GM04503 (cell line): ENCODE measurements at regions not wholly inside any gene's neighbourhood (a gene's known extent, or its start where the extent isn't known, plus 50 kb on each side); places are given as distances from the start of the nearest gene placed in this dataset.

Experiments
- DNase-seq: peaks from one replicate; pipeline ENCODE4 v3.0.0-alpha.2; 2012; ENCODE audit warnings: low read depth

DNA sequence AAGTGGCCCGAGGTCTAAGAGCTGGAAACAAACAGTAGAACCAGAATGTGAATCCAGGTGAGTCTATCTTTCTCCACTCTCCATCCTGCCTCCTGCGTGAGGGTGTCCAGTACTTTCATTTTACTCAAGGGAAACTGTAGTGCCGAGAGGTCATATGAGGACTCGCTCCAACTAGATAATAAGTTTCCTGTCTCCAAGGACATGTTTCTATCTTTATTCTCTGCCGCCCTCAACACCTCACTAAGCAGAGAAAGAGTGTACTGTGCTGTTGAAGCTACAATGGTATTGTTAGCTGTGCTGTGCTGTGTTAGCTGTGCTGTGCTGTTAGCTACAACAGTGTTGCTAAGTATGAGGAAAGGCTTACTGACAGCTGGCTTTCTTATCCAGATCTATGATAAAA is 137.9 kb upstream of the COL8A1 start:
- no peak for DNase-seq

DNA sequence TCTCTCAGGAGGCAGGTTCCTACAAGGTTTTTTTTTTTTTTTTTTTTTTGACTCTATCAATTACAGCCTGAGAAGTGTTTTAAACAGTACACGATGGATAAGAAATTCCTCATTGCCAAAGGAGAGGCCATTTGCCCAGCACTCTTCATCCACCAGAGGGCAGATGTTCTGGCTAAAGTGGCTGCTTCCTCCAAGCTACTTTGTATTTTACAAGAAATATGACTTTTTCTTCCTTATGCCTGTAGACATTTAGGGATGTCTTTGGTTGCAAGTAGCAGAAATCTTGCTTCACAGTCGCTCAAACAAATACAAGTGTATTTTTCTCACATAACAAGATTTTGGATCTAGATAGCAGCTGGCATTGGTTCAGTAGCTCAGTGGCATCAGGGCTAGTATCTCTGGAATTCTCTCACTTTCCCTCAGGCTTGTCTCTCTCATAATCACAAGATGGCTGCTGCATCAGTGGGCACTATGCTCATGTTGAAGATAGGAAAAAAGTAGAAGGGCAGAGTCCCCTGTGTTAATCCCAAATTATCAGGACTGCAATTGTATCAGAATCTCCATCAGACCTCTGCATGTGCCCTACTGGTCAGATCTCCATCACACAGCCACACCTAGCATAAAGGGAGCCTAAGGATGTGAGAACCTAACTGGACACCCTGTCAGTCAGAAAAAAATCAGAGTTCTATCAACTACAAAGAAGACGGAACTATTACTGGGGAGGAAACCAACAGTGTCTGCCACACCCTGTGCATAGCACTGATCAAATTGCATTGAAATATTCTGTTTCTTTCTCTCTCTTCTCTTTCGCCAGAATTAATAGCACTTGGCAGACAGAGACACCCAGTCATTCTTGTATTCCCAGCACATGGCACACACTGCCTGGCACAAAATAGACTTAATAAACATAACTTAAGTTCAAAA is 138.9 kb upstream of the COL8A1 start:
- DNase-seq: no peak

GRCh38 chr3:99498550-99499234 is 139.7 kb upstream of the COL8A1 start:
- DNase-seq: no peak

GRCh38 chr3:99487894-99488293 is 150.5 kb upstream of the COL8A1 start:
- no peak for DNase-seq

- no peak for DNase-seq
Measured at GRCh38 chr3:99485286-99485685, 153.1 kb upstream of the COL8A1 start.

- DNase-seq: no peak
Measured at GRCh38 chr3:99484871-99485270, 153.5 kb upstream of the COL8A1 start.

DNA sequence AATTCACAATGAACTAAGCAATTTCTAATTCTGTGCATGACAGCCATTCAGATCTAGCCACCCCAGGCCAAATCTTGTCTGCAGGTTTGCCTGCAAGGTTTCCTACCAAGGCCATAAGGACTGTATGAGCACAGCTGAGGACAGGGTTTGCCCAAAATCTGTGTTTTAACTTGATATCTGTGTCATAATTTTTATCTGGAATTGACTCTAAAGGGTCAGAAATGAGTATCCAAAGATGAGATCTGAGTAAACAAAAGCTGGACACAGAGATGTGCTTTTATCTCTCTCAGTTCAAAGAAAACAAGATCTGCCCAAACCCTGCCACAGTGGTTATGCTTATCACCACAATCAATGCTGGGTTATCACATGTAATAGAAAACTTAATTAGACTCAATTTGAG is 154.6 kb upstream of the COL8A1 start:
- DNase-seq: no peak

GRCh38 chr3:99482191-99482590 is 156.2 kb upstream of the COL8A1 start:
- no peak for DNase-seq

DNA sequence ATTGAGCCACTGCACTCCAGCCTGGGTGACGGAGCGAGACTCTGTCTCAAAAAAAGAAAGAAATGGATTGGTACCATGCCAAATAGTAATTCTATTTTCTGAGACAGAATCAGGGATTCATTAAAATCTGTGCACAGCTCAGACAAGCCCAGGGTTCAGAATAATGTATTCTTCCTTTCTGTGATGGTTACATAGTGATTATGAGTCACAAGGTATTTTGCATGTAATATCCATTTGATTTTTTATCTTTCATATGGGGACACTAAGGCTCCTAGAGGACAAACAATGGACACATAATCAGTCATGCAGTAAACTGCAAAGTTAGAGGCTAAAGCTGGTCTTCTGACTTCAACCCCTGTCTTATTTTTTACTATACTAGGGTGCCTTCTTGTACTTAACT is 156.8 kb upstream of the COL8A1 start:
- no peak for DNase-seq

- no peak for DNase-seq
Measured at GRCh38 chr3:99479768-99480167, 158.6 kb upstream of the COL8A1 start.

- no peak for DNase-seq
Measured at GRCh38 chr3:99477650-99478049, 160.7 kb upstream of the COL8A1 start.

DNA sequence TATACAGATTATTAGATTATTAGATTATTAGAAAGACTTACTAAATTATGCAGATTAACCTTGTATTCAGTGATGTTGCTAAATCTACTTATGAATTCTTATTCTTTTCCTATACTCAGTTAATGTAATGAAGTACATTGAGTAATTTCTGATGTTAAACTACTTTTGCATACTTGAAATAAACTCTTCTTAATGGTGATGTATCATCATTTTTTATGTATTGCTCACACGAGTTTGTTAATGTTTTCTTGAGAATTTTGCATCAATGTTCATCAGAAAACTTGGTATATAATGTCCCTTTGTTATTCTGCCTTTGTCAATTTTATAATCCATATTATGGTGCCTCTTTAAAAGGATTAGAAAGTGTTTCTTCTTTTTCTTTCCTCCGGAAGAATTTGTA is 163.2 kb upstream of the COL8A1 start:
- DNase-seq: no peak

- no peak for DNase-seq
Measured at GRCh38 chr3:99474776-99475175, 163.6 kb upstream of the COL8A1 start.

- DNase-seq: peak; percentile 90
Measured at GRCh38 chr3:99473321-99473751, 165.1 kb upstream of the COL8A1 start.

GRCh38 chr3:99472385-99472784 is 166.0 kb upstream of the COL8A1 start:
- DNase-seq: no peak

DNA sequence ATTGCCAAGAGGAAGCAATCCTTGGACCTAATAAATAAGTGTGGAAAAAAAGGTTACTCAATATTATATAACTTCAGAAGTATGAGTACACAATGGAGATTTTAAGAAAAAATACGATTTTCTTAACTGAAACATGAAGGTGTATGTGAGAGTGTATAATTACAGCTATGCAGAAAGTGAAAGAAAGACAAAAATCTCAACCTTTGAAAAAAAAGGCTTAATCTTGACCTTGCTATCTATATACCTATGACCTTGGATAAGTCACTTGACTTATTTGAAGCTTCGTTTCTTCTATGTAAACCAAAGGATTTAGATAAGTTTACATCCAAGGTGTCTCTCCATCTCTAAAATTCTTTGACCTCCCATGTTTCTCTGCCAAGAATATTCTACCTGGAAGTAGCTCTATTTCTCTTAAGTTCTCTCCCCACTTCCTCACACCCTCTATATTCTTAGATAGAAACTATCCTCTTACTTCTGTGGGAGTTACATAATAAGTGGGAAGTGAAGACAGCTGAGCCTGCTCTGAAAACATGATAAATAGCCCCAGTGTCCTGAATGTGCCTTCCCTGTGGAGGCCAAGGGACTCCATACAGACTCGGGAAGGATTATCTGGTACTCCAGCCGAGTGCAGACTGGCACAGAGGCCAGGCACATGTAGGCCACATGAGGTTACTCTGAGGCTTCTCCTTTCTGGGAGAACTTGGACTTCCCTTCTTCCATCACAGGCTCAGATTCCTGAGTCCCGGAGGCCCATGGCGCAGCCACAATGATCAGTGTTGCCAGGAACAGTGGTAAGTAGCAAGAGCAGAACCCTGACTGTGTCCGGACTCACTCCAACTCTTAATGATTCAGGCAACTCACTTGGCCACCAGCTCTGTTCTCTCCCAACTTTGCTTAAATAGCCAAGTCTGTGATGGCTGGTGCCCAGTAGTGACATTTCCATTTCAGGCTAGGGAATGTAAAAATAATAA is 166.8 kb upstream of the COL8A1 start:
- no peak for DNase-seq

GRCh38 chr3:99470841-99471240 is 167.6 kb upstream of the COL8A1 start:
- DNase-seq: no peak

- no peak for DNase-seq
Measured at GRCh38 chr3:99468918-99469317, 169.5 kb upstream of the COL8A1 start.

DNA sequence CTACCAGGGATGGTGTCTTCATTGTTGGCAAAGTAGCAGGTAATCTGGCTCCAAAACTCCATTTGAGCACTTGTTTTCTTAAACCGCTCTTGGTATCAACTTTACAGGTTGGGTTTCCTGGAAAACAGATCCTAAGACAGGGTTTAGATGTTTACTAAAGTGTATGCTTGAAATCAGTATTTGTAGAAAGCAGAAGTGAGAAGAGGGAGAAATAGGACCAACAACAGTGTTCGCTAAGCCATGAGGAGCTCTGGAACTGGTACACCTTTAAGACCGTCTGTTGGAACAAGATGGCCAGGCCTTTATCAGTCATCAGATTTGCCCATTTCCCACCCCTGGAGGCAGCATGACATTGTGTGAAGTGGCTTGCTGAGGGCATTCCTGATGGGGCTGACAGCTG is 171.0 kb upstream of the COL8A1 start:
- no peak for DNase-seq

DNA sequence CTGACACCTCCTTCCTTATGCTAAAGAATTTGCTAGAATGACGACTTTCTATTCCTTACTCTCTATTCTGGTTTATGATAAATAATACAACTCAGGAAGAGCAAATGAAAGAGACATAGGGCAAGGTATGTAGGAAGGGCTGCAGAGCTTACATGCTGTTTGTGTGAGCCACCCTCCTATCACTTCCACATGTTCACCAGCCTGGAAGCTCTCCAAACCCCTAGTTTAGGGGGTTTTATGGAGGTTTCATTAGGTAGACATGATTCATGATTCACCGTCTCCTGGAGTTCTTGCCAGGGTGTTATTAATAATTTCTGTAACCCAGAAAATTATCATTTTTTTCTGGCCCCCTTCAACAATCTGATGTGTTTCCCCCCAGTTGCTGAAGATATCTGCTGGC is 172.1 kb upstream of the COL8A1 start:
- DNase-seq: no peak

GRCh38 chr3:99458013-99458412 is 180.4 kb upstream of the COL8A1 start:
- DNase-seq: no peak

DNA sequence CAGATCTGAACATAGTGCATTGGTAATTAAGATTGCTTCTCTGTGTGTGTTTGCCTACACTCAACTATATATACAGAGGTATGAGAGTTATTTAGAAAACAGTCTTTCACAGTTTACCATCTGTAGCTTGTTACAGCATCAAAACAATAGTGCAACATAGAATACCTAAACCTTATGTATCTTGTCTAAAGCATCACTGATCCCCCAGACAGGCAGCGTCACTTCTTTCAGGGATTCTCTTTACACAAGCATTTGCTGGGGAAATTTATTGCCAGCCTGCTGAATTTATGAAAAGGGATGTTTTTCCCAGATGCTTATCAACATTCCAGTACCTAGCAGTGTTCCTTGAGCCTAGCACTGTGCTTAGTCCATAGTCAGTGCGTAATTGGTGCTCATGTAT is 195.8 kb upstream of the COL8A1 start:
- DNase-seq: no peak
